ENCODE measurements at regions not wholly inside any gene's neighbourhood (a gene's known extent, or its start where the extent isn't known, plus 50 kb on each side); places are given as distances from the start of the nearest gene placed in this dataset.
"Not testable (repeated sequence)": the region's sequence is repeated elsewhere in the genome, so short reads cannot be mapped to it uniquely, and the experiment has no call there.

DNA sequence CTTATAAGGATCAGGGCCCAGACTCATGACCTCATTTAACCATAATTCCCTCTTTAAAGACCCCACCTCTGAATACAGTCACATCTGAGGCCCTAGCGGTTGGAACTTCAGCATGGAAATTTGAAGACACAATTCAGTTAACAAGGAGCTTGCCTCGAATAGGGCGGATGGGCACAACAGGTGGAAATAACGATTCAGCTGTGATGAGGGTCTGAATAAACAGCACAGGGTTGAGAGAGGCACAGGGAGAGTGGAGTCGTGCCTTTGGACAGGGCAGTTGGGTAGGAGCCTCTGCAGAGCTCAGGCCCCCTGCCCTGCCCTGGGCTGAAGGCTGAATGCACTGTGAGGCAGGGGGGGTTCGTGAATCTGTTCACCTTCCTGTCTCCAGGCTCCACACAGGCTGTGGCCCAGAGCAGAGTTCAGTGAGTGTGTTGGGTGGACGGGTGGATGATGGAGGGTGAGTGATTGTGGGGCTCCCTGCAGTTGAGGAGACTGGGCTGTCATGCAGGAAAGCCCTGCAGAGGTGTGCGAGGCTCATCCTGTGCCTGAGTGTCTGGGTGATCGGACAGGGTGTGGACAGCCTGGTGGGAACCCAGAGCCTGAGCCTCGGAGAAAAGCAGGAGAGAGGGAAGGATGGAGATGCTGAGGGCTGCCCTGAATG, 243.1 kb downstream of the FOXD2 start:
- no peak for DNase-seq (ENCODE audit: low read depth in 1 of 2, low spot score in 1 of 2)

DNA sequence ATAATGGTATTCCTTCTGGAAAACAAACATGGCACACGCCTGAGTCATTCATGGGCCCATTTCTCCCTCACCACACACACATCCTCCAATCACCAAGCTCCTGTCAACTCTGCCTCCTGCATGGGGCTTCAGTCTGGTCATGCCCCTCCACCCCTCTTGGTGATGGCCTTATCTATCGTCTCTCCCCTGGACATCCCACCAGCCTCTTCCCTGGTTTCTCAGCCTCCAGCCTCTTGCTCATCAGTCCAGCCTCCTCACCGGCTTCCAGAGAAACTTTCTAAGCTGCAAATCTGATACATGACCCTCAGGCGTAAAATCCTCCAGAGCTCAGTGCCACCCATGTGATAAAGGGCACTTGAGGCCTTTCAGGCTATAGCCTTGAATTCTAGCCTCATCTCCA, 243.9 kb downstream of the FOXD2 start:
- DNase-seq (ENCODE audit: low read depth in 1 of 2, low spot score in 1 of 2): no peak

DNA sequence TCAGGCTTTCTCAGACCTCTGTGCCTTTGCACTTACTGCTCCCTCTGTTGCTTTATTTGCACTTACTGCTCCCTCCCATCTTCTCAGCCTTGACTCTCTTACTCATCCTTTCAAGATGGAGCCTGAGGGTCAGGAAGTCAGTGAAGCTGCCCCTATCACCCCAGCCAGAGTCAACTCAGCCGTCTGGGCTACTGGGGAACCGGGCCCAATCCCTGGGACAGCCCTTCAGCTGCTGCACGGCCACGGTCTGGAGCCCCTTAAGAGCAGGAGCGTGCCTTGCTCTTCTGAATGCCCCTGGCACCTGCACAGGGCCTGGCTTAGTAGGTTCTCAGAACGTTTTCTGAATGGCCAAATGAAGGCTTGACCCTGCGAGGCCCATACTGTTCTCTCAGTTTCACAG, 244.4 kb downstream of the FOXD2 start:
- no peak for DNase-seq (ENCODE audit: low read depth in 1 of 2, low spot score in 1 of 2)

- DNase-seq (ENCODE audit: low read depth in 1 of 2, low spot score in 1 of 2): no peak
Observed at GRCh38 chr1:47682786-47683350, 245.0 kb downstream of the FOXD2 start.

- DNase-seq (ENCODE audit: low read depth in 1 of 2, low spot score in 1 of 2): no peak
Observed at GRCh38 chr1:47683401-47683800, 245.6 kb downstream of the FOXD2 start.

DNA sequence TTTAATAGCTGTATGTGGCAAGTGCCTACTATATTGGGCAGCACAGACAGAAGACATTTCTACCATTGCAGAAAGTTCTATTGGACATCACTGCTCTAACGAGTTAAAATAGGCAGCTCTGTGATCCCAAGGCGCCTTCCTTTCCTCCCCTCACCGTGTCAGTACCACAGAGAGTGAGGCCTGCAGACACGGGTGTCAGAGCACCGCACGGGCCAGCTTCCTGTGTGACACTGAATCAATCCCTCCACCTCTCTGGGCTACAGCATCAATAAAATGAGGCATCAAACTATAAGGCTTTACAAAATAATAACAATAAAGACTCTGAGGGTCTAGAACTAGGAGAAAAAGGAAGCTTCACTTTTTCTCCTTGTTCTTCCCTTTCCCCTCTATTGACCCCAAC, 246.7 kb downstream of the FOXD2 start:
- DNase-seq (ENCODE audit: low read depth in 1 of 2, low spot score in 1 of 2): no peak

DNA sequence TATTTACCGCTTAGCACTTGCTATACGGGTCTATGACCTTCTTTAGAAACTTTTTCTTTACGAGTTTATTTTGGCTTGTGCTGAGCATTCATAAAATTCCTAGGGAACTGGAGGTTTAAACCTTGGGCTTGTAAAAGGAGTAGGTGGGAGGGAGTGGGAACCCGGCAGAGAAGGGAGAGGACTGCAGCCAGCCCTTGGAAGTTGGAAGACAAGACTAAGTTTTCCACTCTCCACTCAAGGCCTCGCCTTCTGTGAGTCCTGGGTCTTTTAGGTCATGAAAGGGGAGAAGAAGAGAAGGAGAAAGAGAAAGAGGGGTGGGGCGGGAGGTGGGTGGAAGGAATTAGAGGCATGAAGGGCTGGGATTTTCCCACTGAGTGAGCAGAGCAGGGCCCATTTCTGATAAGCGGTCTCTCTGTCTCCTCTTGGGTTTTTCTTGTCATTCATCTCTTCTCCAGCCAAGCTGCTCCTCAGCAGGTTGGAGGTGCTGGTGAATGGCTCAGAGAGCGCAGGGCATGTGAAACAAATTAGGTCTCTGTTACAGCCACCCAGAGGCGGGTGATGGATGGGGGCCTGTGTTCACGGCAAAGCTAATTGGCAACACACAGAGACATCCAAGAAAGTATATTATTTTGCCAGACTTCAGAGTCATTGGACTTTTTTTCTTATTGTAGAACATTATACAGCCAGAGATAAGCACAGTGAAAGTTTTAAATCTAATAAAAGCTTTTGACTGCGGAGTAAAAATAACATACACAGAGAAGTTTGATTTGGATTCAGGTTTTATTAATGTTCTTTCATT, 247.3 kb downstream of the FOXD2 start:
- no peak for DNase-seq (ENCODE audit: low read depth in 1 of 2, low spot score in 1 of 2)

- DNase-seq (ENCODE audit: low read depth in 1 of 2, low spot score in 1 of 2): no peak
Observed at GRCh38 chr1:47685763-47686066, 247.9 kb downstream of the FOXD2 start.

GRCh38 chr1:47686731-47687630, 249.1 kb downstream of the FOXD2 start:
- DNase-seq (ENCODE audit: low read depth in 1 of 2, low spot score in 1 of 2): no peak

- no peak for DNase-seq (ENCODE audit: low read depth in 1 of 2, low spot score in 1 of 2)
Observed at GRCh38 chr1:47687631-47688460, 250.0 kb downstream of the FOXD2 start.

DNA sequence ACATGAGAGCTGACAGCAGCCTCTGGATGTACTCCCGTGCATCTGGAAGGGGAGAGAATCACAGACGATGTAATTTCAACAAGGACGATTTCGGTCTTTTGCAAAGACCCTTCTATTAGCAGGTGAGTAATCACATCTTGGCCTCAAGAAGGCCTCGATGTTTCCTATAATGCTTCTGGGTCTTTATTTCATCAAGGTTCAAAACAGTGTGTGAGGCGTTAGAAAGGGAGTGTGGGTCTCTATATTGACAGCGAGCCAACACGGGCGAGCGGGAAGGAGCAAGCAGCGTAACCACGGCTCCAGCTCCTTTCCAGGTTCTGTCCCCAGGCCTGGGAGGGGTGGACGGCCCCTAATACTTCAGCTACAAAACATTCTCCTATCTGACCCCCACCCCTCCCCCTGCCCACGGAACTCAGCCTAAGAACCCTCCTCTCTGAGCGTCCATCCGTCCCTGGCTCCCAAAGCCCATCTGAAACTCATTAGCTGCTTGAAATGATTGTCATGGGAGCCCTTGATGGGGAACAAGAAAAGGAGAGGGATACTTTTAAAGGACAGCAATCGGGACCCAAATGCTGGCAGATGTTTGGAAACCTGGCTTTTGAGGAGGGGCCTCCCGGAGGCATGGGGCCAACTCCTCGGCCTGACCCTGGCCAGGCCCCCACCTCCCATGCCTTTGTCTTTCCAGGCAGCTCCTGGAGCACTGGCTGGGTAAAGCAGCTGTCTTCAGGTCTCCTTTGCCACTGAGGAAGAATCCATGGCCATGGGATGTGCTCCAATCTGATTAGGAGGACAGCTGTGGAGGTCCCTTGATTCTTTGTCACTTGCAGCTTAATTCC, 250.8 kb downstream of the FOXD2 start:
- no peak for DNase-seq (ENCODE audit: low read depth in 1 of 2, low spot score in 1 of 2)

DNA sequence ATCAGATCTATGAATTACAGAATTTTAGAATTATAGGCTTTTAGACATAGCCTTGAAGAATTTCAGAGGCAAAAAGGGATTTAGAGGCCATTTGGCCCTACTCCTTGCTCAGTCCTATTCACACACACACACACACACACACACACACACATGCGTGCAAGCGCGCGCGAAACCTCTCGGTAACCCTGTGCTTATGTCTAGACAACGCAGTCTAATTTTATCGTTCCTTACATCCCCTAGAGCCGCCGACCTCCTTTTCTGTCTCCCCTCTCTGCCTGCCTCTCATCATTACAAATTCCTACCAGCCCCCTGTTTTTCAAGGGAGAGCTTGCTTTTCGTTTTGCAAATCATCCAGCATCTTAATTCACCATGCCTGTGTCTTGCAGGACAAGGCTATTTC, 252.1 kb downstream of the FOXD2 start:
- DNase-seq (ENCODE audit: low read depth in 1 of 2, low spot score in 1 of 2): no peak

DNA sequence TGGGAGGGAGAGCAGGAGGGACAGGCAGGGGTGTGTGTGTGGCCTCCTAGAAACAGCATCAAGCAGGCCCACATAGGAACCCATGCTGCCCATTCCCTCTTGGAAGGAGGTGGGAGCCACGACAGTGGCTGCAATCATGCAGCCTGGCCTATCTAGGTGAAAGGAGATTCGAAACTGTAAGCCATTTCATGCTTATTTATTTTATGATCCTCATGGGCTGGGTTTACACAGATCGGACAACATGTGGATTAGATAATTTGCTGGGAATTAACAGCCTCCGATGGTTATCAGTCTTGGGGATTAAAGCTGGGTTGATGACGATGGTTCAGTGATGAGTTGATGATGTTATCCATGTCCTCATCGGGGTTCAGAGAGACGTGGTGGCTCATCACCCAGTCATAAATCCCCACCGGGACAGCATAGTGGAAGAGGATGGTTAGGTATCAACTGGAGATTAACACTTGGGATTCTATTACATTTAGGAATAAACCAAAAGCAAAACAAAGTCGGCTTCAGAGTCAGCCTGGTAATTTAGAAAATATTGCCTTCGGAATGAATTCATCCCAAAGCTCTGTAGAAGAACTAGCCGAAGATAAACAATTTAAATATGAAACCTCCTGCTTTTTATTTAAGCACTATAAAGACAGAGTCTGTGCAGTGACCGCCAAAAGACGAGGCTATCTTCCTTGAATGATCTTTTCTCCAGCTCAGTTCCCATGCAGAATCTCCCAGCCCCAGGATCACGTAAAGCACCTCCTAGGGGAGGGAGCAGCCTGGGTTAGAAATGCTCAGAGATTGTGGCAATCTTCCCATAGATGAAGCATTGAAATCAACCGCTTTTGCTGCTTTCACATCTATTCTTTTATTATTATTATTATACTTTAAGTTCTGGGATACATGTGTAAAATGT, 252.8 kb downstream of the FOXD2 start:
- DNase-seq (ENCODE audit: low read depth in 1 of 2, low spot score in 1 of 2): no peak

DNA sequence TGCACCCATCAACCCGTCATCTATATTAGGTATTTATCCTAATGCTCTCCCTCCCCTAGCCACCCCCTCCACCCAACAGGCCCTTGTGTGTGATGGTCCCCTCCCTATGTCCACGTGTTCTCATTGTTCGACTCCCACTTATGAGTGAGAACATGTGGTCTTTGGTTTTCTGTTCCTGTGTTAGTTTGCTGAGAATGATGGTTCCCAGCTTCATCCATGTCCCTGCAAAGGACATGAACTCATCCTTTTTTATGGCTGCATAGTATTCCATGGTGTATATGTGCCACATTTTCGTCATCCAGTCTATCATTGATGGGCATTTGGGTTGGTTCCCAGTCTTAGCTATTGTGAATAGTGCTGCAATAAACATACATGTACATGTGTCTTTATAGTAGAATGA, 253.4 kb downstream of the FOXD2 start:
- DNase-seq (ENCODE audit: low read depth in 1 of 2, low spot score in 1 of 2): not testable (repeated sequence)

GRCh38 chr1:47692196-47692595, 254.4 kb downstream of the FOXD2 start:
- no peak for DNase-seq (ENCODE audit: low read depth in 1 of 2, low spot score in 1 of 2)

GRCh38 chr1:47693115-47693514, 255.3 kb downstream of the FOXD2 start:
- no peak for DNase-seq (ENCODE audit: low read depth in 1 of 2, low spot score in 1 of 2)

DNA sequence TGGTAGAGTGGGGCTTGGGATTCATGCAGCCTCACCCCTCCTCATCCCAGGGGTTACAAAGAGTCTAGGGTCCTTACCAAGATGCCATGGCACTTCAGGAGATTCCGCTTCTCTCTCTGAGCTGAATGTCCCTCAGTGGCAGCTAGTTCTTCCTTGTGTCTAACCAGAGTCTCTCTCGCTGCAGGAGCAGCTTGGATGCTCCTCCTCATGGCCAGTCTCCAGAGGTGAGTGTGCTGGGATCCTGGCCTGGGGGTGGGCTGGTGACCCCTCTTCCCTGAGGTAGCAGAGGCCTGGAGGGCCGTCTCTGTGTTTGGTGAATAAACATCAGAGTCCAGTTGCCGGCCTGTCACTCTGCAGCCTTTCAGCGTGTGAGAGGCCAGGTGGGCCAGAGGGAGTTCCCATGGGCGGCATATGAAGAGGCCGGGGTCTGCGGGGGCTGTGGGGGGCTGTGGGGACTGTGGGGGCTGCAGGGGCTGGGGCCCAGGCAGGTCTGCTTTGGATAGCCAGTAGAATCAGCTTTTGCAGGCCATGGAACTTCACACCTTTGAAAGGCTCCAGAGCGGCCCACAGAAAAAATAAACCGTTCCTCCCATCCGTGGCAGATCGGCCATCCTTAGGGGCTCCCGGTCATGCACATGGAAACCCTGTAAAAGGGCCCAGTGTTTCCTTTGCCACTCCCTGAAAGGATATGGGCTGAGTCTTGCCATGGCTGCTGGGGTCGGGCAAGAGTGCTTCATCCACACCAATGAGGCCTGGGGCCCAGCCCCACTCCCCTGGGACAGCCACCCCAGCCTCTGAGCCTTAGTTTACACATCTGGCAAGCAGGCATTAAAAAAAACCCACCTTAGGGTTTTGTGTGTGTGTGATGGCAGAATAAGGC, 256.4 kb downstream of the FOXD2 start:
- DNase-seq (ENCODE audit: low read depth in 1 of 2, low spot score in 1 of 2): no peak

DNA sequence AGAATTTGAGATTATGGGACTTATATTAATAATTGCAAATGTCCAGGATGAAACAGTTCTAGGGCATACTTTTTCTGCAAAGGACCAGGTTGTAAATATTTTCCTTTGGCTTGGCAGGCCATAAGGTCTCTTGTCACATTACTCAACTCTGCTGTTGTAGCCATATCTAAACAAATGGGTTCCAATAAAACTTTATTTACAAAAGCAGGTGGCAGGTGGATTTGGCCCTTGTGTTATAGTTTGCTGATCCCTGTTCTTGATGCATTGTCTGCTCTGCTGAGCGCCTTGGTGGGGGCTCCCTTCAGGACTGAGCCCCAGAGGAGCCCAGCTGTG, 258.5 kb downstream of the FOXD2 start:
- no peak for DNase-seq (ENCODE audit: low read depth in 1 of 2, low spot score in 1 of 2)

Data from activated CD4-positive, alpha-beta T cell treated with anti-CD3 and anti-CD28 coated beads, Interleukin-2, amount 50 U/mL, for 24 hours (primary cell).